GM12878 (cell line): ENCODE measurements at regions not wholly inside any gene's neighbourhood (a gene's known extent, or its start where the extent isn't known, plus 50 kb on each side); places are given as distances from the start of the nearest gene placed in this dataset.

Experiments
- CBFB ChIP-seq: IDR thresholded peaks from 2 replicates; pipeline ENCODE4 v1.6.1; 2016; ENCODE audit warnings: antibody characterized with exemption, low read depth
- DPF2 ChIP-seq: fragments of 450-650 bp; IDR thresholded peaks from 2 replicates; pipeline ENCODE4 v1.6.1; 2017; ENCODE audit warnings: mild to moderate bottlenecking
- EZH2 ChIP-seq: IDR thresholded peaks from 2 replicates; pipeline ENCODE4 v1.6.1; 2012; ENCODE audit warnings: low read depth, mild to moderate bottlenecking, control low read depth, inconsistent platforms, low read length, borderline replicate concordance; ENCODE audit not compliant: control insufficient read depth
- HDAC2 ChIP-seq: fragments of 200-600 bp; sonication (generic); IDR thresholded peaks from 2 replicates; pipeline ENCODE4 v1.6.1; 2017
- JUND ChIP-seq: IDR thresholded peaks from 2 replicates; pipeline ENCODE4 v1.6.1; 2012; ENCODE audit warnings: low read depth, mild to moderate bottlenecking, low read length, improper control_type of control experiment, moderate library complexity
- POLR2A ChIP-seq: IDR thresholded peaks from 2 replicates; pipeline ENCODE4 v1.6.1; 2011; ENCODE audit warnings: low read depth, mild to moderate bottlenecking, low read length
- SP1 ChIP-seq: IDR thresholded peaks from one replicate; pipeline ENCODE4 v1.6.1; 2011; ENCODE audit warnings: low read depth, low read length
- TAF1 ChIP-seq: IDR thresholded peaks from 2 replicates; pipeline ENCODE4 v1.6.1; 2011; ENCODE audit warnings: mild to moderate bottlenecking, low read depth, low read length, borderline replicate concordance
- ZNF622 ChIP-seq: fragments of 450-650 bp; IDR thresholded peaks from 2 replicates; pipeline ENCODE4 v1.6.1; 2017; ENCODE audit warnings: mild to moderate bottlenecking, inconsistent platforms
- TF ChIP-seq, protein P1 (sequence below), 3 experiments: IDR thresholded peaks in 2 of 3; conservative IDR thresholded peaks in 1 of 3; 2 replicates each; pipeline ENCODE4 v1.5.1; 2011; ENCODE audit warnings: low read depth in 3 of 3, low read length in 3 of 3, mild to moderate bottlenecking in 3 of 3, control low read depth in 2 of 3, moderate library complexity in 2 of 3, inconsistent platforms in 1 of 3, mixed read lengths in 1 of 3; ENCODE audit not compliant: control insufficient read depth in 2 of 3, insufficient read depth in 1 of 3; ENCODE audit errors: extremely low read depth in 1 of 3
- TF ChIP-seq, protein P2 (sequence below): fragments of 450-650 bp; formaldehyde crosslinking; IDR thresholded peaks from 2 replicates; pipeline ENCODE4 v1.5.0; 2022; ENCODE audit warnings: mild to moderate bottlenecking, missing genetic modification characterization

GRCh38 chr6:144594585-144594984, 309.4 kb downstream of the UTRN start:
- TF ChIP-seq, protein P1, sequence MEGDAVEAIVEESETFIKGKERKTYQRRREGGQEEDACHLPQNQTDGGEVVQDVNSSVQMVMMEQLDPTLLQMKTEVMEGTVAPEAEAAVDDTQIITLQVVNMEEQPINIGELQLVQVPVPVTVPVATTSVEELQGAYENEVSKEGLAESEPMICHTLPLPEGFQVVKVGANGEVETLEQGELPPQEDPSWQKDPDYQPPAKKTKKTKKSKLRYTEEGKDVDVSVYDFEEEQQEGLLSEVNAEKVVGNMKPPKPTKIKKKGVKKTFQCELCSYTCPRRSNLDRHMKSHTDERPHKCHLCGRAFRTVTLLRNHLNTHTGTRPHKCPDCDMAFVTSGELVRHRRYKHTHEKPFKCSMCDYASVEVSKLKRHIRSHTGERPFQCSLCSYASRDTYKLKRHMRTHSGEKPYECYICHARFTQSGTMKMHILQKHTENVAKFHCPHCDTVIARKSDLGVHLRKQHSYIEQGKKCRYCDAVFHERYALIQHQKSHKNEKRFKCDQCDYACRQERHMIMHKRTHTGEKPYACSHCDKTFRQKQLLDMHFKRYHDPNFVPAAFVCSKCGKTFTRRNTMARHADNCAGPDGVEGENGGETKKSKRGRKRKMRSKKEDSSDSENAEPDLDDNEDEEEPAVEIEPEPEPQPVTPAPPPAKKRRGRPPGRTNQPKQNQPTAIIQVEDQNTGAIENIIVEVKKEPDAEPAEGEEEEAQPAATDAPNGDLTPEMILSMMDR (IDR thresholded peaks at IDR 0.05 in 2 of 3, conservative IDR thresholded peaks at IDR 0.05 in 1 of 3; ENCODE audit: control insufficient read depth in 2 of 3, extremely low read depth in 1 of 3, insufficient read depth in 1 of 3, low read depth in 3 of 3, low read length in 3 of 3): no peak
- TF ChIP-seq ZNF622 (no peak), JUND (no peak), EZH2 (no peak), POLR2A (no peak), TAF1 (no peak), DPF2 (no peak), SP1 (no peak), HDAC2 (no peak), CBFB (no peak)
- TF ChIP-seq, protein P2, sequence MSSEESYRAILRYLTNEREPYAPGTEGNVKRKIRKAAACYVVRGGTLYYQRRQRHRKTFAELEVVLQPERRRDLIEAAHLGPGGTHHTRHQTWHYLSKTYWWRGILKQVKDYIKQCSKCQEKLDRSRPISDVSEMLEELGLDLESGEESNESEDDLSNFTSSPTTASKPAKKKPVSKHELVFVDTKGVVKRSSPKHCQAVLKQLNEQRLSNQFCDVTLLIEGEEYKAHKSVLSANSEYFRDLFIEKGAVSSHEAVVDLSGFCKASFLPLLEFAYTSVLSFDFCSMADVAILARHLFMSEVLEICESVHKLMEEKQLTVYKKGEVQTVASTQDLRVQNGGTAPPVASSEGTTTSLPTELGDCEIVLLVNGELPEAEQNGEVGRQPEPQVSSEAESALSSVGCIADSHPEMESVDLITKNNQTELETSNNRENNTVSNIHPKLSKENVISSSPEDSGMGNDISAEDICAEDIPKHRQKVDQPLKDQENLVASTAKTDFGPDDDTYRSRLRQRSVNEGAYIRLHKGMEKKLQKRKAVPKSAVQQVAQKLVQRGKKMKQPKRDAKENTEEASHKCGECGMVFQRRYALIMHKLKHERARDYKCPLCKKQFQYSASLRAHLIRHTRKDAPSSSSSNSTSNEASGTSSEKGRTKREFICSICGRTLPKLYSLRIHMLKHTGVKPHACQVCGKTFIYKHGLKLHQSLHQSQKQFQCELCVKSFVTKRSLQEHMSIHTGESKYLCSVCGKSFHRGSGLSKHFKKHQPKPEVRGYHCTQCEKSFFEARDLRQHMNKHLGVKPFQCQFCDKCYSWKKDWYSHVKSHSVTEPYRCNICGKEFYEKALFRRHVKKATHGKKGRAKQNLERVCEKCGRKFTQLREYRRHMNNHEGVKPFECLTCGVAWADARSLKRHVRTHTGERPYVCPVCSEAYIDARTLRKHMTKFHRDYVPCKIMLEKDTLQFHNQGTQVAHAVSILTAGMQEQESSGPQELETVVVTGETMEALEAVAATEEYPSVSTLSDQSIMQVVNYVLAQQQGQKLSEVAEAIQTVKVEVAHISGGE (CRISPR knock-in tag): no peak
